Neural progenitor cell (in vitro differentiated cells): ENCODE measurements at regions not wholly inside any gene's neighbourhood (a gene's known extent, or its start where the extent isn't known, plus 50 kb on each side); places are given as distances from the start of the nearest gene placed in this dataset.

Source experiments
- DNase-seq: peaks from one replicate; pipeline ENCODE4 v3.0.0-alpha.2; 2016; ENCODE audit warnings: low spot score
- H2AFZ ChIP-seq: fragments of 200-600 bp; sonication (generic); replicated peaks from 2 replicates; pipeline ENCODE4 v1.6.1; 2016; ENCODE audit warnings: antibody characterized with exemption
- H3F3A ChIP-seq: fragments of 200-600 bp; sonication (generic); 2 replicates; pipeline ENCODE4 v1.6.1; 2016; ENCODE audit warnings: antibody characterized with exemption, low read depth
- H3K27ac ChIP-seq: fragments of 200-600 bp; sonication (generic); 2 replicates; pipeline ENCODE4 v1.5.1; 2016; ENCODE audit warnings: mild to moderate bottlenecking
- H3K27me3 ChIP-seq: fragments of 200-600 bp; sonication (generic); 2 replicates; pipeline ENCODE4 v1.6.1; 2016; ENCODE audit warnings: mild to moderate bottlenecking, moderate library complexity
- H3K36me3 ChIP-seq: fragments of 200-600 bp; sonication (generic); 2 replicates; pipeline ENCODE4 v1.5.1; 2016
- H3K4me1 ChIP-seq: fragments of 200-600 bp; sonication (generic); 2 replicates; pipeline ENCODE4 v1.6.1; 2016; ENCODE audit warnings: mixed run types
- H3K4me2 ChIP-seq: fragments of 200-600 bp; sonication (generic); 2 replicates; pipeline ENCODE4 v1.6.1; 2016
- H3K4me3 ChIP-seq: fragments of 200-600 bp; sonication (generic); 2 replicates; pipeline ENCODE4 v1.5.1; 2016
- H3K79me2 ChIP-seq: fragments of 200-600 bp; sonication (generic); 2 replicates; pipeline ENCODE4 v1.6.1; 2016; ENCODE audit warnings: low read depth
- H3K9ac ChIP-seq: fragments of 200-600 bp; sonication (generic); 2 replicates; pipeline ENCODE4 v1.6.1; 2016
- H3K9me3 ChIP-seq: fragments of 200-600 bp; sonication (generic); 2 replicates; pipeline ENCODE4 v1.5.1; 2016; ENCODE audit warnings: low read depth
- H4K20me1 ChIP-seq: fragments of 200-600 bp; sonication (generic); 2 replicates; pipeline ENCODE4 v1.6.1; 2016; ENCODE audit warnings: low read depth
- H3K27ac Mint-ChIP-seq: 3 replicates; pipeline ENCODE4 v1.8.0; 2021; ENCODE audit warnings: mixed read lengths
- H3K27me3 Mint-ChIP-seq: 2 replicates; pipeline ENCODE4 v1.8.0; 2022; ENCODE audit warnings: low read depth, mild to moderate bottlenecking, inconsistent platforms, moderate library complexity, mixed read lengths; ENCODE audit not compliant: insufficient read depth
- H3K36me3 Mint-ChIP-seq: 3 replicates; pipeline ENCODE4 v1.8.0; 2021; ENCODE audit warnings: mixed read lengths
- H3K4me1 Mint-ChIP-seq: 3 replicates; pipeline ENCODE4 v1.8.0; 2021; ENCODE audit warnings: mixed read lengths
- H3K4me3 Mint-ChIP-seq: 3 replicates; pipeline ENCODE4 v1.8.0; 2021; ENCODE audit warnings: mild to moderate bottlenecking, moderate library complexity, mixed read lengths
- H3K9me3 Mint-ChIP-seq: 3 replicates; pipeline ENCODE4 v1.8.0; 2020; ENCODE audit warnings: mixed read lengths
- CTCF ChIP-seq: fragments of 200-600 bp; sonication (generic); IDR thresholded peaks from 2 replicates; pipeline ENCODE4 v1.5.1; 2017; ENCODE audit warnings: antibody characterized with exemption, mild to moderate bottlenecking
- EZH2 ChIP-seq: fragments of 200-600 bp; sonication (generic); IDR thresholded peaks from 2 replicates; pipeline ENCODE4 v1.6.1; 2017; ENCODE audit warnings: antibody characterized with exemption, mild to moderate bottlenecking, moderate library complexity
- EZH2phosphoT487 ChIP-seq: fragments of 200-600 bp; sonication (generic); IDR thresholded peaks from 2 replicates; pipeline ENCODE4 v1.6.1; 2017; ENCODE audit warnings: antibody characterized with exemption

DNA sequence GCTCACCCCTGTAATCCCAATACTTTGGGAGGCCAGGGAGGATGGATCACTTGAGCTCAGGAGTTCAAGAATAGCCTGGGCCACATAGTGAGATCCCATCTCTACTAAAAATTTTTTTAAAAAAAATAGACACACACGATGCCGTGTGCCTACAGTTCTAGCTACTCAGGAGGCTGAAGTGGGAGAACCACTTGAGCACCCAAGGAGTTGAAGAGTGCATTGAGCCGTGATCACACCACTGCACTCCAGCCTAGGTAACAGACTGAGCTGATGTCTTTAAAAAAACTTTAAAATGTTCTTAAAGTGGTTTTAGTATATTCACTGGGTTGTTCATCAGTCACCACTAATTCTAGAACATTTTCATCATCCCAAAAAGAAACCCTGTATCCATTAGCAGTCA is 51.9 kb upstream of the RNF38 start:
- peaks cover 12% of the 10 kb centered on the region for H3F3A ChIP-seq
- H4K20me1 ChIP-seq = peaks cover 59% of the 10 kb centered on the region
- no peak overlapping the region for H3K4me3 ChIP-seq
- Mint-ChIP-seq H3K9me3 (no peaks in the 10 kb centered on the region), H3K4me1 (peaks cover 4% of the 10 kb centered on the region), H3K27ac (no peak overlapping the region), H3K27me3 (no peaks in the 10 kb centered on the region), H3K36me3 (no peaks in the 10 kb centered on the region), H3K4me3 (no peak overlapping the region)
- no peak for DNase-seq
- H3K4me2 ChIP-seq = no peak overlapping the region
- H3K36me3 ChIP-seq = no peaks in the 10 kb centered on the region
- no peak overlapping the region for H3K9ac ChIP-seq
- H3K27me3 ChIP-seq = no peaks in the 10 kb centered on the region
- no peak overlapping the region for H2AFZ ChIP-seq
- H3K27ac ChIP-seq = no peak overlapping the region
- TF ChIP-seq EZH2 = no peak
- TF ChIP-seq EZH2phosphoT487 = no peak
- TF ChIP-seq CTCF = no peak
- peaks cover 42% of the 10 kb centered on the region for H3K79me2 ChIP-seq
- peaks cover 5% of the 10 kb centered on the region for H3K4me1 ChIP-seq
- no peaks in the 10 kb centered on the region for H3K9me3 ChIP-seq

GRCh38 chr9:36450110-36450732 is 50.2 kb upstream of the RNF38 start:
- Histone ChIP-seq H4K20me1 (peaks cover 54% of the 10 kb centered on the region), H3K9me3 (no peaks in the 10 kb centered on the region), H3K9ac (no peak overlapping the region), H3K27me3 (no peaks in the 10 kb centered on the region), H3K4me2 (no peak overlapping the region), H3K4me1 (peaks cover 9% of the 10 kb centered on the region), H3F3A (peaks cover 12% of the 10 kb centered on the region), H3K4me3 (no peak overlapping the region), H2AFZ (no peak overlapping the region), H3K79me2 (peaks cover 60% of the 10 kb centered on the region), H3K36me3 (no peaks in the 10 kb centered on the region), H3K27ac (no peak overlapping the region)
- H3K27me3 Mint-ChIP-seq = no peaks in the 10 kb centered on the region
- DNase-seq = peak; percentile 64
- no peak for TF ChIP-seq EZH2phosphoT487
- TF ChIP-seq EZH2 = no peak
- TF ChIP-seq CTCF = peak; percentile 78
- no peaks in the 10 kb centered on the region for H3K9me3 Mint-ChIP-seq
- no peak overlapping the region for H3K4me3 Mint-ChIP-seq
- H3K27ac Mint-ChIP-seq = no peak overlapping the region
- peaks cover 5% of the 10 kb centered on the region for H3K36me3 Mint-ChIP-seq
- no peaks in the 10 kb centered on the region for H3K4me1 Mint-ChIP-seq
